IgD-negative memory B cell (primary cell): ENCODE measurements at regions not wholly inside any gene's neighbourhood (a gene's known extent, or its start where the extent isn't known, plus 50 kb on each side); places are given as distances from the start of the nearest gene placed in this dataset.
A peak's percentile ranks its signal among the peaks of the same experiment; 100 is the strongest.

ENCODE experiments used
- H3K27ac Mint-ChIP-seq, 3 donors: one replicate each; pipeline ENCODE4 v1.8.0; 2020 to 2022; ENCODE audit warnings: mild to moderate bottlenecking in 3 of 3, mixed read lengths in 3 of 3, moderate library complexity in 1 of 3
- H3K27me3 Mint-ChIP-seq: one replicate; pipeline ENCODE4 v1.8.0; 2021; ENCODE audit warnings: mixed read lengths
- H3K36me3 Mint-ChIP-seq: one replicate; pipeline ENCODE4 v1.8.0; 2020; ENCODE audit warnings: mild to moderate bottlenecking, mixed read lengths
- H3K4me1 Mint-ChIP-seq, 3 donors: one replicate each; pipeline ENCODE4 v1.8.0; 2020 to 2022; ENCODE audit warnings: mixed read lengths in 3 of 3, mild to moderate bottlenecking in 1 of 3
- H3K4me3 Mint-ChIP-seq, 4 donors: one replicate each; pipeline ENCODE4 v1.8.0; 2020 to 2022; ENCODE audit warnings: mild to moderate bottlenecking in 4 of 4, mixed read lengths in 4 of 4, moderate library complexity in 3 of 4
- H3K9me3 Mint-ChIP-seq, 3 donors: one replicate each; pipeline ENCODE4 v1.8.0; 2020 to 2021; ENCODE audit warnings: mixed read lengths in 3 of 3, mild to moderate bottlenecking in 1 of 3

- Mint-ChIP-seq H3K27me3 (peaks cover 2% of the 10 kb centered on the region), H3K36me3 (peaks cover 3% of the 10 kb centered on the region), H3K27ac (no peak overlapping the region), H3K4me1 (peaks cover 0 to 1% (median 0%) of the 10 kb centered on the region in 3 donors), H3K4me3 (no peak overlapping the region), H3K9me3 (no peaks in the 10 kb centered on the region)
Measured at GRCh38 chr15:85910834-85911233, 116.1 kb upstream of the KLHL25 start.

- Mint-ChIP-seq H3K27me3 (peaks cover 16% of the 10 kb centered on the region), H3K4me3 (no peak overlapping the region), H3K27ac (no peak overlapping the region), H3K9me3 (peaks cover 3 to 9% (median 4%) of the 10 kb centered on the region in 3 donors), H3K36me3 (peaks cover 3% of the 10 kb centered on the region), H3K4me1 (peaks cover 0 to 1% (median 0%) of the 10 kb centered on the region in 3 donors)
Measured at GRCh38 chr15:85913461-85913860, 118.7 kb upstream of the KLHL25 start.

GRCh38 chr15:85920956-85921355 is 126.2 kb upstream of the KLHL25 start:
- Mint-ChIP-seq H3K4me1 (peaks cover 0 to 3% (median 0%) of the 10 kb centered on the region in 3 donors), H3K36me3 (no peaks in the 10 kb centered on the region), H3K27ac (no peak overlapping the region), H3K27me3 (peaks cover 29% of the 10 kb centered on the region), H3K9me3 (peaks cover 4 to 11% (median 5%) of the 10 kb centered on the region in 3 donors), H3K4me3 (no peak overlapping the region)

GRCh38 chr15:85924088-85924487 is 129.4 kb upstream of the KLHL25 start:
- no peaks in the 10 kb centered on the region for H3K36me3 Mint-ChIP-seq
- peaks cover 0 to 3% (median 0%) of the 10 kb centered on the region in 3 donors for H3K4me1 Mint-ChIP-seq
- H3K4me3 Mint-ChIP-seq = no peak overlapping the region
- peaks cover 15% of the 10 kb centered on the region for H3K27me3 Mint-ChIP-seq
- H3K9me3 Mint-ChIP-seq = peaks cover 0 to 1% (median 0%) of the 10 kb centered on the region in 3 donors
- no peak overlapping the region for H3K27ac Mint-ChIP-seq

GRCh38 chr15:85925649-85926237 is 131.0 kb upstream of the KLHL25 start:
- no peak overlapping the region for H3K27ac Mint-ChIP-seq
- no peaks in the 10 kb centered on the region for H3K36me3 Mint-ChIP-seq
- peaks cover 0 to 3% (median 0%) of the 10 kb centered on the region in 3 donors for H3K4me1 Mint-ChIP-seq

GRCh38 chr15:85926834-85927233 is 132.1 kb upstream of the KLHL25 start:
- H3K36me3 Mint-ChIP-seq = no peaks in the 10 kb centered on the region
- no peak overlapping the region for H3K4me3 Mint-ChIP-seq
- no peak overlapping the region for H3K27ac Mint-ChIP-seq
- peaks cover 0 to 3% (median 0%) of the 10 kb centered on the region in 3 donors for H3K4me1 Mint-ChIP-seq
- peaks cover 0 to 2% (median 0%) of the 10 kb centered on the region in 3 donors for H3K9me3 Mint-ChIP-seq
- H3K27me3 Mint-ChIP-seq = peaks cover 9% of the 10 kb centered on the region

More at GRCh38 chr15:85925649-85926237, 131.0 kb upstream of the KLHL25 start:
- Mint-ChIP-seq H3K27me3 (peaks cover 8% of the 10 kb centered on the region), H3K9me3 (peaks cover 0 to 1% (median 0%) of the 10 kb centered on the region in 3 donors), H3K4me3 (no peak overlapping the region)

- H3K27ac Mint-ChIP-seq = peak overlapping the region in 1 of 3 donors; percentile 25
- H3K4me3 Mint-ChIP-seq = no peak overlapping the region
- H3K9me3 Mint-ChIP-seq = peaks cover 0 to 4% (median 0%) of the 10 kb centered on the region in 3 donors
- no peaks in the 10 kb centered on the region for H3K36me3 Mint-ChIP-seq
- H3K27me3 Mint-ChIP-seq = peaks cover 8% of the 10 kb centered on the region
- H3K4me1 Mint-ChIP-seq = peaks cover 0 to 3% (median 0%) of the 10 kb centered on the region in 3 donors
Measured at GRCh38 chr15:85927931-85928537, 133.3 kb upstream of the KLHL25 start.

- H3K4me1 Mint-ChIP-seq = peaks cover 0 to 1% (median 0%) of the 10 kb centered on the region in 3 donors
- H3K27me3 Mint-ChIP-seq = peaks cover 8% of the 10 kb centered on the region
- H3K9me3 Mint-ChIP-seq = peaks cover 0 to 4% (median 0%) of the 10 kb centered on the region in 3 donors
- no peak overlapping the region for H3K4me3 Mint-ChIP-seq
- no peak overlapping the region for H3K27ac Mint-ChIP-seq
- no peaks in the 10 kb centered on the region for H3K36me3 Mint-ChIP-seq
Measured at GRCh38 chr15:85929786-85930185, 135.1 kb upstream of the KLHL25 start.

GRCh38 chr15:85932391-85932790 is 137.7 kb upstream of the KLHL25 start:
- Mint-ChIP-seq H3K27ac (no peak overlapping the region), H3K36me3 (no peaks in the 10 kb centered on the region), H3K9me3 (peaks cover 0 to 7% (median 0%) of the 10 kb centered on the region in 3 donors), H3K27me3 (peaks cover 5% of the 10 kb centered on the region), H3K4me3 (no peak overlapping the region), H3K4me1 (no peaks in the 10 kb centered on the region)

GRCh38 chr15:85934691-85935090 is 140.0 kb upstream of the KLHL25 start:
- no peak overlapping the region for H3K27ac Mint-ChIP-seq
- H3K36me3 Mint-ChIP-seq = no peaks in the 10 kb centered on the region
- peaks cover 7% of the 10 kb centered on the region for H3K27me3 Mint-ChIP-seq
- H3K4me1 Mint-ChIP-seq = no peaks in the 10 kb centered on the region
- no peak overlapping the region for H3K4me3 Mint-ChIP-seq
- peaks cover 0 to 7% (median 2%) of the 10 kb centered on the region in 3 donors for H3K9me3 Mint-ChIP-seq

- H3K36me3 Mint-ChIP-seq = no peaks in the 10 kb centered on the region
- no peak overlapping the region for H3K4me3 Mint-ChIP-seq
- no peak overlapping the region for H3K27ac Mint-ChIP-seq
- H3K9me3 Mint-ChIP-seq = peaks cover 0 to 7% (median 2%) of the 10 kb centered on the region in 3 donors
- H3K4me1 Mint-ChIP-seq = no peaks in the 10 kb centered on the region
- peaks cover 7% of the 10 kb centered on the region for H3K27me3 Mint-ChIP-seq
Measured at GRCh38 chr15:85935182-85935581, 140.5 kb upstream of the KLHL25 start.

GRCh38 chr15:85937661-85938060 is 142.0 kb upstream of the AGBL1 start:
- H3K9me3 Mint-ChIP-seq = peaks cover 0 to 5% (median 2%) of the 10 kb centered on the region in 3 donors
- H3K27ac Mint-ChIP-seq = no peak overlapping the region
- H3K4me3 Mint-ChIP-seq = no peak overlapping the region
- H3K36me3 Mint-ChIP-seq = no peaks in the 10 kb centered on the region
- H3K4me1 Mint-ChIP-seq = no peaks in the 10 kb centered on the region
- peaks cover 8% of the 10 kb centered on the region for H3K27me3 Mint-ChIP-seq

GRCh38 chr15:85941186-85941855 is 138.3 kb upstream of the AGBL1 start:
- Mint-ChIP-seq H3K4me3 (no peak overlapping the region), H3K27ac (no peak overlapping the region), H3K27me3 (peaks cover 7% of the 10 kb centered on the region), H3K36me3 (no peaks in the 10 kb centered on the region), H3K4me1 (no peaks in the 10 kb centered on the region), H3K9me3 (peaks cover 0 to 2% (median 0%) of the 10 kb centered on the region in 3 donors)

GRCh38 chr15:85942632-85943031 is 137.0 kb upstream of the AGBL1 start:
- Mint-ChIP-seq H3K27ac (no peak overlapping the region), H3K4me1 (no peaks in the 10 kb centered on the region), H3K27me3 (peaks cover 7% of the 10 kb centered on the region), H3K9me3 (peaks cover 0 to 2% (median 0%) of the 10 kb centered on the region in 3 donors), H3K4me3 (no peak overlapping the region), H3K36me3 (no peaks in the 10 kb centered on the region)

GRCh38 chr15:85943151-85943550 is 136.5 kb upstream of the AGBL1 start:
- H3K4me1 Mint-ChIP-seq = no peaks in the 10 kb centered on the region
- peaks cover 7% of the 10 kb centered on the region for H3K27me3 Mint-ChIP-seq
- H3K9me3 Mint-ChIP-seq = peaks cover 0 to 2% (median 0%) of the 10 kb centered on the region in 3 donors
- no peak overlapping the region for H3K27ac Mint-ChIP-seq
- no peak overlapping the region for H3K4me3 Mint-ChIP-seq
- H3K36me3 Mint-ChIP-seq = no peaks in the 10 kb centered on the region
